ENCODE measurements at regions not wholly inside any gene's neighbourhood (a gene's known extent, or its start where the extent isn't known, plus 50 kb on each side); places are given as distances from the start of the nearest gene placed in this dataset.

GRCh38 chr1:170238704-170239391 is 93.1 kb downstream of the NTMT2 start:
- no peak for TF ChIP-seq CTCF (IDR thresholded peaks at IDR 0.05)
- TF ChIP-seq EP300 (IDR thresholded peaks at IDR 0.05) = peak in 1 of 2 donors; percentile 41

Data from tibial nerve (tissue), 4 donors.